ENCODE measurements at regions not wholly inside any gene's neighbourhood (a gene's known extent, or its start where the extent isn't known, plus 50 kb on each side); places are given as distances from the start of the nearest gene placed in this dataset.

- no peak overlapping the region for H3K4me2 ChIP-seq (ENCODE audit: low read length)
- H3K36me3 ChIP-seq (ENCODE audit: insufficient read depth, low read length), result no peaks in the 10 kb centered on the region
- no peaks in the 10 kb centered on the region for H4K20me1 ChIP-seq (ENCODE audit: insufficient read depth)
- no peaks in the 10 kb centered on the region for H3K79me2 ChIP-seq (replicated peaks; ENCODE audit: insufficient read depth, low read length)
- no peak overlapping the region for H3K27ac ChIP-seq (ENCODE audit: low read length)
- no peak overlapping the region for H3K9ac ChIP-seq (ENCODE audit: low read length)
- no peak overlapping the region for H3K4me3 ChIP-seq (ENCODE audit: low read length)
- H2AFZ ChIP-seq (ENCODE audit: low read depth, low read length), result no peak overlapping the region
- H3K27me3 ChIP-seq (ENCODE audit: insufficient read depth, low read depth, low read length), result no peaks in the 10 kb centered on the region
- peaks cover 6% of the 10 kb centered on the region for H3K9me3 ChIP-seq (ENCODE audit: low read length)
- no peaks in the 10 kb centered on the region for H3F3A ChIP-seq (ENCODE audit: insufficient read depth, low read length, poor library complexity, severe bottlenecking)
- TF ChIP-seq EP300 (conservative IDR thresholded peaks at IDR 0.05; ENCODE audit: poor library complexity, severe bottlenecking) (no peak), CTCF (IDR thresholded peaks at IDR 0.05; ENCODE audit: poor library complexity, severe bottlenecking) (no peak), REST (IDR thresholded peaks at IDR 0.05; ENCODE audit: borderline replicate concordance) (no peak), RAD21 (conservative IDR thresholded peaks at IDR 0.05) (no peak), SMC3 (conservative IDR thresholded peaks at IDR 0.05; ENCODE audit: poor library complexity) (no peak), TAF1 (IDR thresholded peaks at IDR 0.05; ENCODE audit: low read depth) (no peak), EZH2 (IDR thresholded peaks at IDR 0.05; ENCODE audit: borderline replicate concordance, insufficient read depth, low read length, poor library complexity, severe bottlenecking) (no peak), POLR2AphosphoS5 (IDR thresholded peaks at IDR 0.05) (no peak), MXI1 (conservative IDR thresholded peaks at IDR 0.05; ENCODE audit: poor library complexity, severe bottlenecking) (no peak)
- H3K9me2 ChIP-seq (ENCODE audit: insufficient read depth, low read length), result no peaks in the 10 kb centered on the region
These were observed 616.7 kb upstream of the EPHA7 start for GRCh38 chr6:94036024-94036423.

GRCh38 chr6:94027374-94027773 is 608.0 kb upstream of the EPHA7 start:
- H3K27me3 ChIP-seq (ENCODE audit: insufficient read depth, low read depth, low read length), result no peaks in the 10 kb centered on the region
- no peak overlapping the region for H2AFZ ChIP-seq (ENCODE audit: low read depth, low read length)
- H3K9ac ChIP-seq (ENCODE audit: low read length), result no peak overlapping the region
- no peaks in the 10 kb centered on the region for H3K79me2 ChIP-seq (replicated peaks; ENCODE audit: insufficient read depth, low read length)
- H3K4me2 ChIP-seq (ENCODE audit: low read length), result no peak overlapping the region
- H3K36me3 ChIP-seq (ENCODE audit: insufficient read depth, low read length), result no peaks in the 10 kb centered on the region
- H3K4me3 ChIP-seq (ENCODE audit: low read length), result no peak overlapping the region
- no peaks in the 10 kb centered on the region for H3K9me3 ChIP-seq (ENCODE audit: low read length)
- no peaks in the 10 kb centered on the region for H3F3A ChIP-seq (ENCODE audit: insufficient read depth, low read length, poor library complexity, severe bottlenecking)
- TF ChIP-seq CTCF (IDR thresholded peaks at IDR 0.05; ENCODE audit: poor library complexity, severe bottlenecking) (no peak), SMC3 (conservative IDR thresholded peaks at IDR 0.05; ENCODE audit: poor library complexity) (no peak), RAD21 (conservative IDR thresholded peaks at IDR 0.05) (no peak), POLR2AphosphoS5 (IDR thresholded peaks at IDR 0.05) (no peak), MXI1 (conservative IDR thresholded peaks at IDR 0.05; ENCODE audit: poor library complexity, severe bottlenecking) (no peak), TAF1 (IDR thresholded peaks at IDR 0.05; ENCODE audit: low read depth) (no peak), EZH2 (IDR thresholded peaks at IDR 0.05; ENCODE audit: borderline replicate concordance, insufficient read depth, low read length, poor library complexity, severe bottlenecking) (no peak), REST (IDR thresholded peaks at IDR 0.05; ENCODE audit: borderline replicate concordance) (no peak), EP300 (conservative IDR thresholded peaks at IDR 0.05; ENCODE audit: poor library complexity, severe bottlenecking) (no peak)
- no peaks in the 10 kb centered on the region for H3K9me2 ChIP-seq (ENCODE audit: insufficient read depth, low read length)
- H3K27ac ChIP-seq (ENCODE audit: low read length), result no peak overlapping the region
- no peaks in the 10 kb centered on the region for H4K20me1 ChIP-seq (ENCODE audit: insufficient read depth)

Data from neural cell (in vitro differentiated cells).